ENCODE measurements at regions not wholly inside any gene's neighbourhood (a gene's known extent, or its start where the extent isn't known, plus 50 kb on each side); places are given as distances from the start of the nearest gene placed in this dataset.
"Not testable (repeated sequence)": the region's sequence is repeated elsewhere in the genome, so short reads cannot be mapped to it uniquely, and the experiment has no call there.

DNA sequence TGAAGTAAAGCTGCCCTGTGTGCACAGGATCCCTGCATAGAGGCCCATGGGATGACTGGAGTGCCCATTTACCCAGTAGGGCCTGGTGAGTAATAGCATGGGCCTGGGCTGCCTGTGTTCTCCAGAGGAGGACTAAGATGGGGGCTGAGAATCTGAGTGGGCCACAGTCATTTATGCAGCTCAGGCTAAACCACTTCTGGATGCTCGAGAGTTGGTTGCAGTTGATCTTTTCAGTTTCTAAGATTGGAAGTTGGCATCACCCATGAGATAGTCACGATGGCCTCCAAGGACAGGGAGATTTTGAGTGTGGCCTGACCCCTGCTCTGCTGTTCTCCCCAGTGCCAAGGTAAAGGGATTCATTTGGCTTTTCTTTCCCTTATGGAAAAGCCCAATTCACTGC lies 179.1 kb upstream of the SPRED2 start:
- no peak for DNase-seq (ENCODE audit: low read depth, low spot score)

DNA sequence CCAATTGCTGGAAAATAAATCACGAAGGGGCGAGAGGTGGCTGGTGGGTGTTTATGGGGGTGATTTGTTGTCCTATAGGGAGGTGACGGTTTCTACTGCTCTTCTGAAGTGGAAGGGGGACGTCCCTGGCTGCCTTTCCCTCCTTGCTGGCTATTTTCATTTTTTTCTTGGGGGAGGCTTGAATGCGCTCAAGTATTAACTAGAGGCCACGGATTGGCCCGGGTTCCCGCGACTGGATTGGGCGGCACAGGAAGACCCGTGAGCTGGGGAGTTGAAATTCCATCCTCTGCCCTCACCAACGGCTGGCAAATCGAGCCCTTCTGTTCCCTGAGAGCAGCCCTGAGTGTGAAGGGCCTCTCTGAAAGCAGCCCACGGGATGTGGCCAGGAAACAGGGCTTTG lies 176.5 kb upstream of the SPRED2 start:
- no peak for DNase-seq (ENCODE audit: low read depth, low spot score)

GRCh38 chr2:65608466-65608865 lies 176.1 kb upstream of the SPRED2 start:
- DNase-seq (ENCODE audit: low read depth, low spot score) = no peak

GRCh38 chr2:65607662-65608305 lies 175.4 kb upstream of the SPRED2 start:
- DNase-seq (ENCODE audit: low read depth, low spot score) = no peak

GRCh38 chr2:65605743-65606058 lies 173.3 kb upstream of the SPRED2 start:
- DNase-seq (ENCODE audit: low read depth, low spot score) = no peak

GRCh38 chr2:65605058-65605742 lies 172.8 kb upstream of the SPRED2 start:
- DNase-seq (ENCODE audit: low read depth, low spot score) = no peak

DNA sequence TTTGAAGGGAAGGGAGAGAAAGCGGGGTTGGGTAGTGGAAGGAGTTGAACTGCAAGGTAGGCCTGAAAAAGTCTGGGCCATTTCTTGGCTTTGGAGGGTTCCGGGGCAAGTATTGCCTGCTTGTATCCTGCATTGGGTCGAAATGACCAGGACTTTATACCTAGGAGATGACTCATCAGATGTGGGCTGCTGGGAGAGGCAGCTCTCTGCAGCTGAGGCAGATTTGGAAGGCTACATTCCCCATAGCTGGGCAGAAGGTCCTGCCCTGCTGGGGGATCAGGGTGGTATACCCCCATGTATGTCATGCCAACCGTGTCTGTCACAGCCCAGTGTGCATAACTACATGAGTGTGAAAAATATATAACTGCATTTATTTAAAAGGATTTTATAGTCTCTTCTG lies 171.8 kb upstream of the SPRED2 start:
- no peak for DNase-seq (ENCODE audit: low read depth, low spot score)

- DNase-seq (ENCODE audit: low read depth, low spot score) = no peak
Observed at GRCh38 chr2:65602603-65603235, 170.3 kb upstream of the SPRED2 start.

GRCh38 chr2:65600871-65601270 lies 168.5 kb upstream of the SPRED2 start:
- DNase-seq (ENCODE audit: low read depth, low spot score) = not testable (repeated sequence)

GRCh38 chr2:65600351-65600750 lies 168.0 kb upstream of the SPRED2 start:
- not testable (repeated sequence) for DNase-seq (ENCODE audit: low read depth, low spot score)

- no peak for DNase-seq (ENCODE audit: low read depth, low spot score)
Observed at GRCh38 chr2:65599693-65600092, 167.3 kb upstream of the SPRED2 start.

DNA sequence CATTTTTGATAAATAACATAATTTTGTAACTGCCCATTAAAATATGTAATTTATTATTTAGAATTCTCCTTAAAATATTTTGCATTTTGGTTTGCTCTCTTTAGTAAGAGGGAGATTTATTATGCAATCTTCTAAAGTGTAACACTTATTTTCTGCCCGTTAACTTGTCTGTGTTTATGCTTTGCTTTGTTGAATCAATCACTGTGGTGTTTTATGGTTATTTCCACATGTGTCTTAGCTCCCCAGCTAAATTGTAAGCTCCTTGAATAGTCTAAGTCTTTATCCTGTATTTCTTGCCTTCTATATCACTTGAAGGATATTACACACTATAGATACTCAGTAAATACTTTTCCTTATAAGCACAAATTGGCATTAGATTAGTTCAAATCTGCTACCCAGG lies 166.6 kb upstream of the SPRED2 start:
- no peak for DNase-seq (ENCODE audit: low read depth, low spot score)

- no peak for DNase-seq (ENCODE audit: low read depth, low spot score)
Observed at GRCh38 chr2:65598264-65598663, 165.9 kb upstream of the SPRED2 start.

DNA sequence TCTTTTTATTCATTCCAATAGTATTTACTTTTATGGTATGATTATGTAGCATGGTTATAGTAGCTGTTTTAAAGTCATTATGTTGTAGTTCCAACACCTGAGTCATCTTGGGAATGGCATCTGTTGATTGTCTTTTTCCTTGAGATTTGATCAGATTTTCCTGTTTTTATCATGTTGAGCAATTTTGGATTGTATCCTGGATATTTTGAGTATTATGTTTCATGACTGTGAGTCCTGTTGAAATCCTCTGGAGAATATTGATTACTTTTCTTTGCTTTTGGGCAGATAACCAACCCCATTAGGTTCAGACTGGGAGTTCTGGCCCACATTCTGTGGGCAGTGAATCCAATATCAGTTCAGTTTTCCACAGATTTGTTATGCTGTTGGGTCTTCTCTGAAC lies 163.2 kb upstream of the SPRED2 start:
- no peak for DNase-seq (ENCODE audit: low read depth, low spot score)

- no peak for DNase-seq (ENCODE audit: low read depth, low spot score)
Observed at GRCh38 chr2:65594150-65594549, 161.8 kb upstream of the SPRED2 start.

- DNase-seq (ENCODE audit: low read depth, low spot score) = no peak
Observed at GRCh38 chr2:65589667-65590066, 157.3 kb upstream of the SPRED2 start.

DNA sequence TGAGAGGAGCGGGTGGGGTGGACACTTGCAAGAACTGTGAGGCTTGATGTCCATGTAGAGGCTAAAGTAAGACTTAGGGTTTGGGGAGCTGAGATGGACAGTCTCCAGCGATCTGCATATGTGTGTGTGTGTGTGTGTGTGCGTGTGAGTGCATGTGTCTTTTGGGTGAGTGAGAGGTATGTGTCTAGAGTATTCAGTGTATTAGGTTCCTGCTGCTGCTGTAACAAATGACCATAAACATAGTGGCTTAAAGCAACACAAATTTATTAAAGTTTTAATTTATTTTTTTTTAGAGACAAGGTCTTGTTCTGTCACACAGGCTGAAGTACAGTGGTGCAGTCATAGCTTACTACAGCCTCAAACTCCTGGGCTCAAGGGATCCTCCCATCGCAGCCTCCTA lies 155.4 kb upstream of the SPRED2 start:
- DNase-seq (ENCODE audit: low read depth, low spot score) = no peak

- no peak for DNase-seq (ENCODE audit: low read depth, low spot score)
Observed at GRCh38 chr2:65586516-65586915, 154.1 kb upstream of the SPRED2 start.

GRCh38 chr2:65583061-65583460 lies 150.7 kb upstream of the SPRED2 start:
- DNase-seq (ENCODE audit: low read depth, low spot score) = no peak

- DNase-seq (ENCODE audit: low read depth, low spot score) = no peak
Observed at GRCh38 chr2:65582364-65582763, 150.0 kb upstream of the SPRED2 start.

- no peak for DNase-seq (ENCODE audit: low read depth, low spot score)
Observed at GRCh38 chr2:65580824-65581223, 148.4 kb upstream of the SPRED2 start.

GRCh38 chr2:65579506-65580235 lies 147.3 kb upstream of the SPRED2 start:
- DNase-seq (ENCODE audit: low read depth, low spot score) = peak; percentile 85

GRCh38 chr2:65577654-65578053 lies 145.3 kb upstream of the SPRED2 start:
- no peak for DNase-seq (ENCODE audit: low read depth, low spot score)
